ENCODE measurements at regions not wholly inside any gene's neighbourhood (a gene's known extent, or its start where the extent isn't known, plus 50 kb on each side); places are given as distances from the start of the nearest gene placed in this dataset.
"Not testable (repeated sequence)": the region's sequence is repeated elsewhere in the genome, so short reads cannot be mapped to it uniquely, and the experiment has no call there.

GRCh38 chr5:82991059-82991458, 86.1 kb downstream of the TMEM167A start:
- H3K9me3 Mint-ChIP-seq, result no peaks in the 10 kb centered on the region
- no peak for TF ChIP-seq CTCF (IDR thresholded peaks at IDR 0.05; ENCODE audit: unreplicated experiment in 3 of 3)
- no peaks in the 10 kb centered on the region for H3K36me3 Mint-ChIP-seq (ENCODE audit: low read depth)
- peaks cover 13% of the 10 kb centered on the region for H3K4me1 Mint-ChIP-seq
- H3K4me3 Mint-ChIP-seq, result no peak overlapping the region
- no peaks in the 10 kb centered on the region for H3K27me3 Mint-ChIP-seq (ENCODE audit: low read depth)
- peak overlapping the region in 1 of 3 experiments; percentile 17 for H3K27ac Mint-ChIP-seq

- Mint-ChIP-seq H3K36me3 (ENCODE audit: low read depth) (no peaks in the 10 kb centered on the region), H3K4me1 (peaks cover 19% of the 10 kb centered on the region), H3K9me3 (no peaks in the 10 kb centered on the region), H3K27ac (no peak overlapping the region), H3K27me3 (ENCODE audit: low read depth) (no peaks in the 10 kb centered on the region), H3K4me3 (no peak overlapping the region)
- no peak for TF ChIP-seq CTCF (IDR thresholded peaks at IDR 0.05; ENCODE audit: unreplicated experiment in 3 of 3)
Measured at GRCh38 chr5:82987188-82987587, 90.0 kb downstream of the TMEM167A start.

- peaks cover 18% of the 10 kb centered on the region for H3K4me1 Mint-ChIP-seq
- no peaks in the 10 kb centered on the region for H3K27me3 Mint-ChIP-seq (ENCODE audit: low read depth)
- no peak overlapping the region for H3K4me3 Mint-ChIP-seq
- no peaks in the 10 kb centered on the region for H3K9me3 Mint-ChIP-seq
- no peak for TF ChIP-seq CTCF (IDR thresholded peaks at IDR 0.05; ENCODE audit: unreplicated experiment in 3 of 3)
- no peaks in the 10 kb centered on the region for H3K36me3 Mint-ChIP-seq (ENCODE audit: low read depth)
- H3K27ac Mint-ChIP-seq, result no peak overlapping the region
Measured at GRCh38 chr5:82986404-82986803, 90.8 kb downstream of the TMEM167A start.

GRCh38 chr5:82985763-82986162, 91.4 kb downstream of the TMEM167A start:
- H3K9me3 Mint-ChIP-seq, result no peaks in the 10 kb centered on the region
- H3K27me3 Mint-ChIP-seq (ENCODE audit: low read depth), result no peaks in the 10 kb centered on the region
- no peak for TF ChIP-seq CTCF (IDR thresholded peaks at IDR 0.05; ENCODE audit: unreplicated experiment in 3 of 3)
- peak overlapping the region; percentile 50 to 89 (median 54) for H3K27ac Mint-ChIP-seq
- H3K4me1 Mint-ChIP-seq, result peaks cover 13% of the 10 kb centered on the region
- H3K4me3 Mint-ChIP-seq, result no peak overlapping the region
- H3K36me3 Mint-ChIP-seq (ENCODE audit: low read depth), result no peaks in the 10 kb centered on the region

GRCh38 chr5:82984786-82985735, 92.1 kb downstream of the TMEM167A start:
- TF ChIP-seq CTCF (IDR thresholded peaks at IDR 0.05; ENCODE audit: unreplicated experiment in 3 of 3), result no peak
- H3K27me3 Mint-ChIP-seq (ENCODE audit: low read depth), result no peaks in the 10 kb centered on the region
- H3K36me3 Mint-ChIP-seq (ENCODE audit: low read depth), result no peaks in the 10 kb centered on the region
- peak overlapping the region; percentile 50 to 89 (median 54) for H3K27ac Mint-ChIP-seq
- peaks cover 13% of the 10 kb centered on the region for H3K4me1 Mint-ChIP-seq
- H3K4me3 Mint-ChIP-seq, result peak overlapping the region in 1 of 3 experiments; percentile 6
- no peaks in the 10 kb centered on the region for H3K9me3 Mint-ChIP-seq

- TF ChIP-seq CTCF (IDR thresholded peaks at IDR 0.05; ENCODE audit: unreplicated experiment in 3 of 3), result no peak
- Mint-ChIP-seq H3K27me3 (ENCODE audit: low read depth) (no peaks in the 10 kb centered on the region), H3K9me3 (peaks cover 10% of the 10 kb centered on the region), H3K4me1 (peaks cover 13% of the 10 kb centered on the region), H3K27ac (no peak overlapping the region), H3K36me3 (ENCODE audit: low read depth) (no peaks in the 10 kb centered on the region), H3K4me3 (no peak overlapping the region)
Measured at GRCh38 chr5:82982846-82983245, 94.3 kb downstream of the TMEM167A start.

GRCh38 chr5:82976887-82977286, 100.3 kb downstream of the TMEM167A start:
- Mint-ChIP-seq H3K36me3 (ENCODE audit: low read depth) (peaks cover 13% of the 10 kb centered on the region), H3K9me3 (peaks cover 29% of the 10 kb centered on the region)
- not testable (repeated sequence) for H3K27me3 Mint-ChIP-seq (ENCODE audit: low read depth); H3K4me1 Mint-ChIP-seq; H3K27ac Mint-ChIP-seq; H3K4me3 Mint-ChIP-seq

Measured in nephron (organoid).